ENCODE measurements at regions not wholly inside any gene's neighbourhood (a gene's known extent, or its start where the extent isn't known, plus 50 kb on each side); places are given as distances from the start of the nearest gene placed in this dataset.
"Not testable (repeated sequence)": the region's sequence is repeated elsewhere in the genome, so short reads cannot be mapped to it uniquely, and the experiment has no call there.

DNA sequence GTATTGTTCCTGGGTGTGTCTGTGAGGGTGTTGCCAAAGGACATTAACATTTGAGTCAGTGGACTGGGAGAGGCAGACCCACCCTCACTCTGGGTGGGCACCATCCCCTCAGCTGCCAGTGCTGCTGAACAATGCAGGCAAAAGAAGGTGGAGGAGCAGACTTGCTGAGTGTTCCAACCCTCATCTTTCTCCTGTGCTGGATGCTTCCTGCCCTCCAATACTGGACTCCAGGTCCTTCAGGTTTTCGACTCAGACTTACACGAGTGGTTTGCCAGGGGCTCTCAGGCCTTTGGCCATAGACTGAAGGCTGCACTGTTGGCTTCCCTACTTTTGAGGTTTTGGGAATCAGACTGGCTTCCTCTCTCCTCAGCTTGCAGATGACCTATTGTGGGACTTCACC is 155.0 kb downstream of the THBS2 start:
- not testable (repeated sequence) for TF ChIP-seq POLR2AphosphoS5 (IDR thresholded peaks at IDR 0.05; ENCODE audit: low read depth, low read length); POLR2A (IDR thresholded peaks at IDR 0.05; ENCODE audit: low read depth, low read length); TAF1 (IDR thresholded peaks at IDR 0.05; ENCODE audit: borderline replicate concordance, low read depth, low read length)

Data from GM12892 (cell line).